ENCODE measurements at regions not wholly inside any gene's neighbourhood (a gene's known extent, or its start where the extent isn't known, plus 50 kb on each side); places are given as distances from the start of the nearest gene placed in this dataset.

DNA sequence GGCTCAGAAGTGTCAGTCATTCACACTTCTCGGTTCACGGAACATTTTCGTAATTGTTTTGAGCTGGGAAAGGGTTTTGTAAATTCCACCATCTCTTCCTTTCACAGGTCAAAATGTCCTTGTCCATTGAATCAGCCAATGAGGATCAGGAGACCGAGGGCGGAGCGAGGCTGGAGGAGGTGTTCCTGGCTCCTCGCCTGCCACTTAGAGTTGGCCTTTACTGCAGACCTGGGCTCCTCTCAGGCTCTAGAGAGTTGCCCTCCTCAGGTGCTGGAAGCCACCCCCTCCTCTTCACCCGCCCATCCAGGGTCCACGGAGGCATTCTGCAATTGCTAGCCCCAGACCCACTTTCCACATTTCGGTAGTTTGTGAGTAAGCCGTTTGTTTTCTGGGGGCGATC is 370.4 kb downstream of the IRS2 start:
- H3K9me2 ChIP-seq (ENCODE audit: insufficient read depth) = no peaks in the 10 kb centered on the region
- H3K27ac ChIP-seq (ENCODE audit: low read depth, low read length) = no peak overlapping the region
- no peaks in the 10 kb centered on the region for H3K9me3 ChIP-seq (ENCODE audit: control insufficient read depth in 1 of 2, insufficient read depth in 1 of 2, low read depth in 1 of 2, low read length in 2 of 2)
- H3K4me3 ChIP-seq (replicated peaks in 1 of 2; ENCODE audit: low read depth in 1 of 2, low read length in 2 of 2) = no peak overlapping the region
- peaks cover 0 to 10% of the 10 kb centered on the region in 2 experiments; a peak in 3 of 4 replicates for H3K4me1 ChIP-seq (ENCODE audit: control insufficient read depth in 1 of 2, insufficient read depth in 2 of 2, low read length in 2 of 2)
- no peak for DNase-seq (ENCODE audit: low read depth, low spot score)
- ChIA-PET CTCF (no interaction called here), RAD21 (ENCODE audit: low non-redundant PET in 1 of 2, low total read pairs in 2 of 2, uncharacterized antibody in 2 of 2, unreplicated experiment in 2 of 2) (no interaction called here), POLR2A (no interaction called here)
- H3K4me2 ChIP-seq (ENCODE audit: low read length) = no peak overlapping the region
- H2AFZ ChIP-seq (ENCODE audit: low read depth, low read length, poor library complexity, severe bottlenecking) = no peak overlapping the region
- H3K36me3 ChIP-seq (ENCODE audit: control insufficient read depth in 1 of 2, insufficient read depth in 2 of 2, low read length in 2 of 2) = no peaks in the 10 kb centered on the region
- ATAC-seq = no peak
- intact Hi-C loops (cut with micrococcal nuclease) = loop anchor here (10.0 kb wide), 1 partner anchor 271 kb away; no protein-coding TSS in a partner anchor
- no peaks in the 10 kb centered on the region for H3K79me2 ChIP-seq (ENCODE audit: insufficient read depth, low read length)
- no peaks in the 10 kb centered on the region for H4K20me1 ChIP-seq (ENCODE audit: insufficient read depth)
- no peak overlapping the region for H3K9ac ChIP-seq (ENCODE audit: low read length)
- no peaks in the 10 kb centered on the region for H3K27me3 ChIP-seq (ENCODE audit: insufficient read depth, low read length)
- BruUV-seq (replicated peaks) = no TSS peak
- TF ChIP-seq SRF (IDR thresholded peaks at IDR 0.05; ENCODE audit: low read depth) = no peak
- TF ChIP-seq RAD21 (IDR thresholded peaks at IDR 0.05; ENCODE audit: low read depth) = no peak
- TF ChIP-seq SIN3A (IDR thresholded peaks at IDR 0.05; ENCODE audit: low read depth) = no peak
- no peak for TF ChIP-seq TCF7L2 (IDR thresholded peaks at IDR 0.05; ENCODE audit: borderline replicate concordance, extremely low read depth, insufficient read depth, insufficient read length)
- no peak for TF ChIP-seq ZFX (IDR thresholded peaks at IDR 0.05)
- no peak for TF ChIP-seq CBX3 (IDR thresholded peaks at IDR 0.05; ENCODE audit: low read depth)
- TF ChIP-seq EZH2 (IDR thresholded peaks at IDR 0.05) = no peak
- no peak for TF ChIP-seq JUND (IDR thresholded peaks at IDR 0.05)
- TF ChIP-seq, protein P1, sequence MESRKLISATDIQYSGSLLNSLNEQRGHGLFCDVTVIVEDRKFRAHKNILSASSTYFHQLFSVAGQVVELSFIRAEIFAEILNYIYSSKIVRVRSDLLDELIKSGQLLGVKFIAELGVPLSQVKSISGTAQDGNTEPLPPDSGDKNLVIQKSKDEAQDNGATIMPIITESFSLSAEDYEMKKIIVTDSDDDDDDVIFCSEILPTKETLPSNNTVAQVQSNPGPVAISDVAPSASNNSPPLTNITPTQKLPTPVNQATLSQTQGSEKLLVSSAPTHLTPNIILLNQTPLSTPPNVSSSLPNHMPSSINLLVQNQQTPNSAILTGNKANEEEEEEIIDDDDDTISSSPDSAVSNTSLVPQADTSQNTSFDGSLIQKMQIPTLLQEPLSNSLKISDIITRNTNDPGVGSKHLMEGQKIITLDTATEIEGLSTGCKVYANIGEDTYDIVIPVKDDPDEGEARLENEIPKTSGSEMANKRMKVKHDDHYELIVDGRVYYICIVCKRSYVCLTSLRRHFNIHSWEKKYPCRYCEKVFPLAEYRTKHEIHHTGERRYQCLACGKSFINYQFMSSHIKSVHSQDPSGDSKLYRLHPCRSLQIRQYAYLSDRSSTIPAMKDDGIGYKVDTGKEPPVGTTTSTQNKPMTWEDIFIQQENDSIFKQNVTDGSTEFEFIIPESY (IDR thresholded peaks at IDR 0.05; ENCODE audit: extremely low read depth, insufficient replicate concordance, low read length) = no peak
- TF ChIP-seq, protein P2, sequence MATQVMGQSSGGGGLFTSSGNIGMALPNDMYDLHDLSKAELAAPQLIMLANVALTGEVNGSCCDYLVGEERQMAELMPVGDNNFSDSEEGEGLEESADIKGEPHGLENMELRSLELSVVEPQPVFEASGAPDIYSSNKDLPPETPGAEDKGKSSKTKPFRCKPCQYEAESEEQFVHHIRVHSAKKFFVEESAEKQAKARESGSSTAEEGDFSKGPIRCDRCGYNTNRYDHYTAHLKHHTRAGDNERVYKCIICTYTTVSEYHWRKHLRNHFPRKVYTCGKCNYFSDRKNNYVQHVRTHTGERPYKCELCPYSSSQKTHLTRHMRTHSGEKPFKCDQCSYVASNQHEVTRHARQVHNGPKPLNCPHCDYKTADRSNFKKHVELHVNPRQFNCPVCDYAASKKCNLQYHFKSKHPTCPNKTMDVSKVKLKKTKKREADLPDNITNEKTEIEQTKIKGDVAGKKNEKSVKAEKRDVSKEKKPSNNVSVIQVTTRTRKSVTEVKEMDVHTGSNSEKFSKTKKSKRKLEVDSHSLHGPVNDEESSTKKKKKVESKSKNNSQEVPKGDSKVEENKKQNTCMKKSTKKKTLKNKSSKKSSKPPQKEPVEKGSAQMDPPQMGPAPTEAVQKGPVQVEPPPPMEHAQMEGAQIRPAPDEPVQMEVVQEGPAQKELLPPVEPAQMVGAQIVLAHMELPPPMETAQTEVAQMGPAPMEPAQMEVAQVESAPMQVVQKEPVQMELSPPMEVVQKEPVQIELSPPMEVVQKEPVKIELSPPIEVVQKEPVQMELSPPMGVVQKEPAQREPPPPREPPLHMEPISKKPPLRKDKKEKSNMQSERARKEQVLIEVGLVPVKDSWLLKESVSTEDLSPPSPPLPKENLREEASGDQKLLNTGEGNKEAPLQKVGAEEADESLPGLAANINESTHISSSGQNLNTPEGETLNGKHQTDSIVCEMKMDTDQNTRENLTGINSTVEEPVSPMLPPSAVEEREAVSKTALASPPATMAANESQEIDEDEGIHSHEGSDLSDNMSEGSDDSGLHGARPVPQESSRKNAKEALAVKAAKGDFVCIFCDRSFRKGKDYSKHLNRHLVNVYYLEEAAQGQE (IDR thresholded peaks at IDR 0.05; ENCODE audit: low read depth) = no peak
- no peak for TF ChIP-seq FOSL1 (IDR thresholded peaks at IDR 0.05; ENCODE audit: low read depth)
- TF ChIP-seq, protein P3, sequence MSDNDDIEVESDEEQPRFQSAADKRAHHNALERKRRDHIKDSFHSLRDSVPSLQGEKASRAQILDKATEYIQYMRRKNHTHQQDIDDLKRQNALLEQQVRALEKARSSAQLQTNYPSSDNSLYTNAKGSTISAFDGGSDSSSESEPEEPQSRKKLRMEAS (IDR thresholded peaks at IDR 0.05) = no peak
- no peak for TF ChIP-seq POLR2AphosphoS5 (IDR thresholded peaks at IDR 0.05; ENCODE audit: low read depth, low read length)

All from HCT116 (cell line).